ENCODE measurements at regions not wholly inside any gene's neighbourhood (a gene's known extent, or its start where the extent isn't known, plus 50 kb on each side); places are given as distances from the start of the nearest gene placed in this dataset.
A peak's percentile ranks its signal among the peaks of the same experiment; 100 is the strongest.

GRCh38 chr12:93944911-93945310 lies 203.5 kb upstream of the PLXNC1 start:
- TF ChIP-seq CTCF (IDR thresholded peaks at IDR 0.05; ENCODE audit: insufficient read depth, low read depth, low read length) (no peak), EZH2 (IDR thresholded peaks at IDR 0.05; ENCODE audit: insufficient read depth, low read length) (no peak)
- FAIRE-seq = no peak
- DNase-seq (ENCODE audit: low read depth) = no peak

GRCh38 chr12:93946542-93947150 lies 201.7 kb upstream of the PLXNC1 start:
- H3K4me3 ChIP-seq (ENCODE audit: insufficient read depth, low read depth, low read length) = no peak overlapping the region
- TF ChIP-seq EZH2 (IDR thresholded peaks at IDR 0.05; ENCODE audit: insufficient read depth, low read length) (no peak), CTCF (IDR thresholded peaks at IDR 0.05; ENCODE audit: insufficient read depth, low read depth, low read length) (no peak)
- Mint-ChIP-seq H3K36me3 (ENCODE audit: low read depth, unreplicated experiment) (peaks cover 1% of the 10 kb centered on the region), H3K27me3 (ENCODE audit: low read depth, unreplicated experiment) (no peaks in the 10 kb centered on the region), H3K9me3 (ENCODE audit: unreplicated experiment) (peaks cover 4% of the 10 kb centered on the region), H3K4me3 (ENCODE audit: unreplicated experiment) (no peak overlapping the region), H3K27ac (ENCODE audit: unreplicated experiment) (no peak overlapping the region), H3K4me1 (ENCODE audit: low read depth, unreplicated experiment) (no peaks in the 10 kb centered on the region)
- no peak overlapping the region for H3K4me2 ChIP-seq (ENCODE audit: low read length)
- H4K20me1 ChIP-seq (ENCODE audit: insufficient read depth, low read length) = no peaks in the 10 kb centered on the region
- no peaks in the 10 kb centered on the region for H3K9me3 ChIP-seq (ENCODE audit: insufficient read depth, low read depth, low read length)
- H3K36me3 ChIP-seq (ENCODE audit: insufficient read depth, low read length) = no peaks in the 10 kb centered on the region
- peak; percentile 60 for DNase-seq (ENCODE audit: low read depth)
- no peak for FAIRE-seq
- H3K9ac ChIP-seq (ENCODE audit: low read length) = no peak overlapping the region
- H3K79me2 ChIP-seq (ENCODE audit: insufficient read depth, low read length) = no peaks in the 10 kb centered on the region
- no peak overlapping the region for H3K27ac ChIP-seq (ENCODE audit: low read depth, low read length)
- H2AFZ ChIP-seq (ENCODE audit: low read depth, low read length) = no peak overlapping the region
- no peaks in the 10 kb centered on the region for H3K4me1 ChIP-seq (ENCODE audit: insufficient read depth, low read length)
- H3K27me3 ChIP-seq (ENCODE audit: insufficient read depth, low read length) = no peaks in the 10 kb centered on the region

More at GRCh38 chr12:93944911-93945310, 203.5 kb upstream of the PLXNC1 start:
- no peaks in the 10 kb centered on the region for H3K27me3 Mint-ChIP-seq (ENCODE audit: low read depth, unreplicated experiment)
- peaks cover 3% of the 10 kb centered on the region for H3K9me3 Mint-ChIP-seq (ENCODE audit: unreplicated experiment)
- Histone ChIP-seq H4K20me1 (ENCODE audit: insufficient read depth, low read length) (no peaks in the 10 kb centered on the region), H3K27ac (ENCODE audit: low read depth, low read length) (no peak overlapping the region), H3K9me3 (ENCODE audit: insufficient read depth, low read depth, low read length) (no peaks in the 10 kb centered on the region), H3K4me2 (ENCODE audit: low read length) (no peak overlapping the region), H3K4me1 (ENCODE audit: insufficient read depth, low read length) (no peaks in the 10 kb centered on the region), H3K9ac (ENCODE audit: low read length) (no peak overlapping the region), H3K36me3 (ENCODE audit: insufficient read depth, low read length) (no peaks in the 10 kb centered on the region), H3K27me3 (ENCODE audit: insufficient read depth, low read length) (no peaks in the 10 kb centered on the region), H3K79me2 (ENCODE audit: insufficient read depth, low read length) (no peaks in the 10 kb centered on the region), H2AFZ (ENCODE audit: low read depth, low read length) (no peak overlapping the region), H3K4me3 (ENCODE audit: insufficient read depth, low read depth, low read length) (no peak overlapping the region)
- no peaks in the 10 kb centered on the region for H3K4me1 Mint-ChIP-seq (ENCODE audit: low read depth, unreplicated experiment)
- H3K36me3 Mint-ChIP-seq (ENCODE audit: low read depth, unreplicated experiment) = peaks cover 1% of the 10 kb centered on the region
- no peak overlapping the region for H3K27ac Mint-ChIP-seq (ENCODE audit: unreplicated experiment)
- no peak overlapping the region for H3K4me3 Mint-ChIP-seq (ENCODE audit: unreplicated experiment)

- no peaks in the 10 kb centered on the region for H3K36me3 ChIP-seq (ENCODE audit: insufficient read depth, low read length)
- no peak overlapping the region for H2AFZ ChIP-seq (ENCODE audit: low read depth, low read length)
- H3K79me2 ChIP-seq (ENCODE audit: insufficient read depth, low read length) = no peaks in the 10 kb centered on the region
- Mint-ChIP-seq H3K9me3 (ENCODE audit: unreplicated experiment) (peaks cover 4% of the 10 kb centered on the region), H3K4me3 (ENCODE audit: unreplicated experiment) (no peak overlapping the region), H3K27ac (ENCODE audit: unreplicated experiment) (no peak overlapping the region), H3K27me3 (ENCODE audit: low read depth, unreplicated experiment) (no peaks in the 10 kb centered on the region), H3K4me1 (ENCODE audit: low read depth, unreplicated experiment) (no peaks in the 10 kb centered on the region), H3K36me3 (ENCODE audit: low read depth, unreplicated experiment) (peaks cover 1% of the 10 kb centered on the region)
- no peak overlapping the region for H3K9ac ChIP-seq (ENCODE audit: low read length)
- no peaks in the 10 kb centered on the region for H3K4me1 ChIP-seq (ENCODE audit: insufficient read depth, low read length)
- no peak overlapping the region for H3K27ac ChIP-seq (ENCODE audit: low read depth, low read length)
- FAIRE-seq (no peak), DNase-seq (ENCODE audit: low read depth) (no peak)
- H3K4me2 ChIP-seq (ENCODE audit: low read length) = no peak overlapping the region
- H4K20me1 ChIP-seq (ENCODE audit: insufficient read depth, low read length) = no peaks in the 10 kb centered on the region
- no peak for TF ChIP-seq EZH2 (IDR thresholded peaks at IDR 0.05; ENCODE audit: insufficient read depth, low read length)
- no peak for TF ChIP-seq CTCF (IDR thresholded peaks at IDR 0.05; ENCODE audit: insufficient read depth, low read depth, low read length)
- no peaks in the 10 kb centered on the region for H3K27me3 ChIP-seq (ENCODE audit: insufficient read depth, low read length)
- H3K4me3 ChIP-seq (ENCODE audit: insufficient read depth, low read depth, low read length) = no peak overlapping the region
- H3K9me3 ChIP-seq (ENCODE audit: insufficient read depth, low read depth, low read length) = no peaks in the 10 kb centered on the region
These were observed 200.9 kb upstream of the PLXNC1 start for GRCh38 chr12:93947486-93947885.
